CD4-positive, alpha-beta T cell (primary cell): ENCODE measurements at regions not wholly inside any gene's neighbourhood (a gene's known extent, or its start where the extent isn't known, plus 50 kb on each side); places are given as distances from the start of the nearest gene placed in this dataset.
"Not testable (repeated sequence)": the region's sequence is repeated elsewhere in the genome, so short reads cannot be mapped to it uniquely, and the experiment has no call there.

Experiments
- ATAC-seq: fragments of 200-7000 bp; cut with Tn5 transposase; one replicate; pipeline ENCODE4 v1.10.0; 2022; ENCODE audit warnings: mild to moderate bottlenecking; ENCODE audit not compliant: poor library complexity
- CTCF ChIA-PET: fragments of 350-600 bp; sonication (Branson Sonifier 250); formaldehyde crosslinking; loops from one replicate; lab custom pipeline; 2021; ENCODE audit warnings: antibody characterized with exemption, inconsistent platforms; lab: Charles Lee
- POLR2A ChIA-PET: fragments of 350-600 bp; sonication (Branson Sonifier 250); formaldehyde crosslinking; loops from one replicate; lab custom pipeline; 2021; ENCODE audit warnings: antibody characterized with exemption, inconsistent platforms; lab: Charles Lee
- DNase-seq, 14 experiments: peaks; one replicate each; pipeline ENCODE4 v3.0.0-alpha.2; 2013 to 2020; ENCODE audit warnings: mixed read lengths in 2 of 14
- H3K27ac ChIP-seq, 2 donors: one replicate each; pipeline versions ENCODE4 v1.5.1 to v1.7.0; 2013; ENCODE audit warnings: low read length in 2 of 2, low read depth in 1 of 2, mild to moderate bottlenecking in 1 of 2
- H3K27me3 ChIP-seq, 2 experiments: 1 replicate in 1 of 2; 2 replicates in 1 of 2; pipeline versions ENCODE4 v1.6.1 to v1.7.0; 2013; ENCODE audit warnings: low read length in 2 of 2, control low read depth in 1 of 2, mild to moderate bottlenecking in 1 of 2, moderate library complexity in 1 of 2; ENCODE audit not compliant: insufficient read depth in 2 of 2, control insufficient read depth in 1 of 2
- H3K36me3 ChIP-seq: one replicate; pipeline ENCODE4 v1.6.1; 2013; ENCODE audit warnings: low read length, control low read depth; ENCODE audit not compliant: insufficient read depth
- H3K4me1 ChIP-seq: one replicate; pipeline ENCODE4 v1.6.1; 2013; ENCODE audit warnings: low read length, control low read depth; ENCODE audit not compliant: insufficient read depth
- H3K4me3 ChIP-seq: one replicate; pipeline ENCODE4 v1.5.1; 2013; ENCODE audit warnings: mild to moderate bottlenecking, low read length, moderate library complexity
- H3K9me3 ChIP-seq, 2 experiments: 1 replicate in 1 of 2; 2 replicates in 1 of 2; pipeline versions ENCODE4 v1.6.1 to v1.7.0; 2013; ENCODE audit warnings: low read length in 2 of 2, mild to moderate bottlenecking in 2 of 2, control low read depth in 1 of 2, moderate library complexity in 1 of 2; ENCODE audit not compliant: control insufficient read depth in 1 of 2, insufficient read depth in 1 of 2
- H3K27ac Mint-ChIP-seq: one replicate; pipeline ENCODE4 v1.8.0; 2020; ENCODE audit warnings: mixed read lengths
- H3K27me3 Mint-ChIP-seq: one replicate; pipeline ENCODE4 v1.8.0; 2021; ENCODE audit warnings: mixed read lengths
- H3K36me3 Mint-ChIP-seq: one replicate; pipeline ENCODE4 v1.8.0; 2021; ENCODE audit warnings: low read depth, mixed read lengths
- H3K4me1 Mint-ChIP-seq: one replicate; pipeline ENCODE4 v1.8.0; 2021; ENCODE audit warnings: low read depth, mixed read lengths
- H3K4me3 Mint-ChIP-seq: one replicate; pipeline ENCODE4 v1.8.0; 2020; ENCODE audit warnings: mild to moderate bottlenecking, mixed read lengths
- H3K9me3 Mint-ChIP-seq: one replicate; pipeline ENCODE4 v1.8.0; 2020; ENCODE audit warnings: mixed read lengths
- CTCF ChIP-seq: fragments of 200-600 bp; IDR thresholded peaks from one replicate; pipeline ENCODE4 v1.8.0; 2022; ENCODE audit warnings: antibody characterized with exemption, mild to moderate bottlenecking
- intact Hi-C, 2 experiments: fragments of 100-400 bp; cut with DNase I in 1 of 2; cut with micrococcal nuclease in 1 of 2; formaldehyde crosslinking; loops; one replicate each; pipeline versions ENCODE4 v1.15.1 to v1.9.0; 2023 to 2025; cut with DNase I, micrococcal nuclease

DNA sequence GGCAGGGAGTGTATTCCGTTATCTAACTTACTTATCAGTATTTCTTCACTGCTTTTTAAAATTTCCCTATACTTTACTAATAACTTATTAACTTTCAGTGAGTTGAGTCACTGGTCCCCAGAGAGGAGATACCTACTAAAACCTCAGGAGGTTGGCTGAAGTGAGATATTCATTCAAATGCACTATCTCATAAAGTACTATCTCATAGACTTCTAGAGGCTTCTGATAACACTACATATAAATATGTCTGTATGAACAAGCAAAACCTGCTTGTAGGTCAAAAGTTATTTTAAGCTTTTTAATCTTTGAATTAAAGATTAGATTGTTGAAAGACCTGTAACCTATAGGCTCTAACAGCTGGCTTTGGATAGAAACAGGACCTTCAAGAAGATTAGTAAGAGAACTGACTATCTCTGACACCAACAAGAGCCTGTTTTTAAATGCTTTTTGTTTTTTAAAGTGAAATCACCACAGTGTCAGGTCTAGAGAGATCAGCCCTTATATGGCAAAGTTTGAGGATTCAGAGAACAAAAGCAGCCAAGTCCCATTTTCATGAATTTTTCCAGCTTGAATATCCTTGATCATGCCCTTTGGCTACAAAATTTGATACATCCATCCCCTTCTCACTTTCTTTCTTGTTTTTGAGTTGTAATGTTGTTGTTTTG is 242.2 kb downstream of the ARL4A start:
- Histone ChIP-seq H3K27ac (no peak overlapping the region), H3K4me1 (no peaks in the 10 kb centered on the region), H3K27me3 (peaks cover 0 to 5% of the 10 kb centered on the region in 2 experiments), H3K36me3 (no peaks in the 10 kb centered on the region), H3K4me3 (no peak overlapping the region), H3K9me3 (no peaks in the 10 kb centered on the region)
- TF ChIP-seq CTCF: no peak
- no peaks in the 10 kb centered on the region for H3K36me3 Mint-ChIP-seq
- DNase-seq (no peak), ATAC-seq (no peak)
- no peaks in the 10 kb centered on the region for H3K4me1 Mint-ChIP-seq
- CTCF ChIA-PET: no interaction called here
- H3K27me3 Mint-ChIP-seq: peaks cover 11% of the 10 kb centered on the region
- no peak overlapping the region for H3K4me3 Mint-ChIP-seq
- POLR2A ChIA-PET: no interaction called here
- no peaks in the 10 kb centered on the region for H3K9me3 Mint-ChIP-seq
- H3K27ac Mint-ChIP-seq: no peak overlapping the region
- intact Hi-C loops: no loop called here

DNA sequence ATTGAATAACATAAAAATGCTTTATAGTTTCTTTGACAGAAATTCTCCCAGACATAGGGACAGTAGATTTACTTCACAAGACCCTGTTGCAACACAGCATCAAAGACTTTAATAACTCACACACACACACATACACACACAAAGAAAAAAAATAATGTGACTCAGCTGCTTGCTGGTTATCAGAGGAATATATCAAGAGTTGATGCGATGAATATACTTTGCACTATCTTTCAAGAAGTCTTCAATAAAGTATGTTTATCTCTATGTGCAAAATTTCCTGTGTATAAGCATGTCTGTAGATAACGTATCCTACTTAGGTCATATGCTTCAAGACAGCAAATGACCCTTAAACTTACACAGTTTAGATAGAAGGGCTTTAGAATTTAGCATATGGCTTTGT is 243.1 kb downstream of the ARL4A start:
- POLR2A ChIA-PET: no interaction called here
- intact Hi-C loops: no loop called here
- Histone ChIP-seq H3K27ac (no peak overlapping the region), H3K9me3 (no peaks in the 10 kb centered on the region), H3K27me3 (peaks cover 0 to 5% of the 10 kb centered on the region in 2 experiments), H3K4me3 (no peak overlapping the region), H3K36me3 (no peaks in the 10 kb centered on the region), H3K4me1 (no peaks in the 10 kb centered on the region)
- CTCF ChIA-PET: no interaction called here
- Mint-ChIP-seq H3K9me3 (no peaks in the 10 kb centered on the region), H3K4me1 (no peaks in the 10 kb centered on the region), H3K4me3 (no peak overlapping the region), H3K27ac (no peak overlapping the region), H3K27me3 (peaks cover 11% of the 10 kb centered on the region), H3K36me3 (no peaks in the 10 kb centered on the region)
- ATAC-seq (no peak), DNase-seq (no peak)
- TF ChIP-seq CTCF: no peak

DNA sequence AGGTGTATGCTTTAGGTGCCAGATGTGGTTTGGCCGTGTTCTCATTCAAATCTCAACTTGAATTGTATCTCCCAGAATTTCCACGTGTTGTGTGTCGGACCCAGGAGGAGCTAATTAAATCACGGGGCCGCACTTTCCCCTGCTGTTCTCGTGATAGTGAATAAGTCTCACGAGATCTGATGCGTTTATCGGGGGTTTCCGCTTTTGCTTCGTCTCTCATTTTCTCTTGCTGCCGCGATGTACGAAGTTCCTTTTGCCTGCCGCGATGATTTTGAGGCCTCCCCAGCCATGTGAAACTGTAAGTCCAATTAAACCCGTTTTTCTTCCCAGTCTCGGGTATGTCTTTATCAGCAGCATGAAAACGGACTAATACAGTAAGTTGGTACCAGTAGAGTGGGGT is 244.0 kb downstream of the ARL4A start:
- H3K4me1 Mint-ChIP-seq, CTCF ChIA-PET, ATAC-seq, H3K4me3 ChIP-seq, intact Hi-C loops, H3K9me3 ChIP-seq, POLR2A ChIA-PET, H3K9me3 Mint-ChIP-seq, H3K36me3 Mint-ChIP-seq, H3K27ac ChIP-seq, H3K27me3 ChIP-seq, H3K36me3 ChIP-seq, H3K27ac Mint-ChIP-seq, H3K4me3 Mint-ChIP-seq, H3K4me1 ChIP-seq: not testable (repeated sequence)
- DNase-seq: peak in 1 of 14 experiments; percentile 16
- H3K27me3 Mint-ChIP-seq: peaks cover 11% of the 10 kb centered on the region

GRCh38 chr7:12939694-12940093 is 252.3 kb downstream of the ARL4A start:
- H3K9me3 Mint-ChIP-seq: no peaks in the 10 kb centered on the region

More at GRCh38 chr7:12939694-12940093, 252.3 kb downstream of the ARL4A start:
- Mint-ChIP-seq H3K4me1 (no peaks in the 10 kb centered on the region), H3K27me3 (peaks cover 6% of the 10 kb centered on the region), H3K27ac (no peak overlapping the region), H3K4me3 (no peak overlapping the region), H3K36me3 (no peaks in the 10 kb centered on the region)
- H3K36me3 ChIP-seq: no peaks in the 10 kb centered on the region
- DNase-seq (no peak), ATAC-seq (no peak)
- H3K27ac ChIP-seq: no peak overlapping the region
- H3K27me3 ChIP-seq: no peaks in the 10 kb centered on the region
- H3K4me3 ChIP-seq: no peak overlapping the region
- ChIA-PET POLR2A (no interaction called here), CTCF (interaction anchor here (1.5 kb wide), 1 partner anchor 8 kb away, joined by 3 read pairs; no protein-coding TSS in a partner anchor)
- intact Hi-C loops: no loop called here
- peaks cover 0 to 5% of the 10 kb centered on the region in 2 experiments for H3K9me3 ChIP-seq
- no peaks in the 10 kb centered on the region for H3K4me1 ChIP-seq
- no peak for TF ChIP-seq CTCF
